ENCODE measurements at regions not wholly inside any gene's neighbourhood (a gene's known extent, or its start where the extent isn't known, plus 50 kb on each side); places are given as distances from the start of the nearest gene placed in this dataset.

DNA sequence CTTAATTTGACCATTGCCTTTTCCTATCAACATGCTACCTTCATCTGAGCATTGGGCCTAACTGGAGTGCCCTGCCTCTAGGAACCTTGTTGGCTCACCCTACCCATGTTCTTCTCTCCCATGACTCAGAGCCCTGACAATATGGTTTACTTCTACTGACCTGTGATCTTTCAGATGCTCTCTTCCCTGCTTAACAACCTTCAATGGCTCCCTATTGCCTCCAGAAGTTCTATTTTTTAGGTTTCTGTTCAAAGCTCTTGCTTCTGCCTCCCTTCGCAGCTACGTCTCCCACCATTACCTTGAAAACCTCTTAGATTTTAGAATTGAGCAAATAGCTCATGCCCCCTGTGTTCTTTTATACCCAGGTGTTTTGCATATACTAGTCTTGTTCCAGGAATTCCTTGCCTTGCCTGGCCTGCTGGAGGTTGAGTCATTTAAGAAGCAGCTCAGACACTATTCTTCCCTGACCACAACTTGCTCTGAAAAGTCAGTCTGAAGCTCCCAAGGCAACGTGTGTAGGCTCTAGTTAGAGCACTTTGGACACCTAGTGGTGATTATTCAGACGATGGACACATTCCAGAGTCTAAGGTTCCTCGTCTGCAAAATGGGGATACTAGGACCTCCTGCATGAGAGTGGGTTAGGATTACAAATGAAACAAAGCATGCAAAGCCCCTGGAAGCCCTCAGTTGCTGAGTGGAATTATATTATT is 64.4 kb upstream of the EMX2 start:
- no peaks in the 10 kb centered on the region for H3K4me1 ChIP-seq
- intact Hi-C loops (cut with DNase I) = no loop called here
- H3K27me3 ChIP-seq = peaks cover 0 to 42% of the 10 kb centered on the region in 2 donors
- TF ChIP-seq, protein P1, sequence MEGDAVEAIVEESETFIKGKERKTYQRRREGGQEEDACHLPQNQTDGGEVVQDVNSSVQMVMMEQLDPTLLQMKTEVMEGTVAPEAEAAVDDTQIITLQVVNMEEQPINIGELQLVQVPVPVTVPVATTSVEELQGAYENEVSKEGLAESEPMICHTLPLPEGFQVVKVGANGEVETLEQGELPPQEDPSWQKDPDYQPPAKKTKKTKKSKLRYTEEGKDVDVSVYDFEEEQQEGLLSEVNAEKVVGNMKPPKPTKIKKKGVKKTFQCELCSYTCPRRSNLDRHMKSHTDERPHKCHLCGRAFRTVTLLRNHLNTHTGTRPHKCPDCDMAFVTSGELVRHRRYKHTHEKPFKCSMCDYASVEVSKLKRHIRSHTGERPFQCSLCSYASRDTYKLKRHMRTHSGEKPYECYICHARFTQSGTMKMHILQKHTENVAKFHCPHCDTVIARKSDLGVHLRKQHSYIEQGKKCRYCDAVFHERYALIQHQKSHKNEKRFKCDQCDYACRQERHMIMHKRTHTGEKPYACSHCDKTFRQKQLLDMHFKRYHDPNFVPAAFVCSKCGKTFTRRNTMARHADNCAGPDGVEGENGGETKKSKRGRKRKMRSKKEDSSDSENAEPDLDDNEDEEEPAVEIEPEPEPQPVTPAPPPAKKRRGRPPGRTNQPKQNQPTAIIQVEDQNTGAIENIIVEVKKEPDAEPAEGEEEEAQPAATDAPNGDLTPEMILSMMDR (IDR thresholded peaks at IDR 0.05) = no peak
- DNase-seq (no peak), ATAC-seq (peak; percentile 45)
- H3K27ac ChIP-seq = no peak overlapping the region
- no peaks in the 10 kb centered on the region for H3K36me3 ChIP-seq
- H3K9me3 ChIP-seq = no peaks in the 10 kb centered on the region
- H3K4me3 ChIP-seq = no peak overlapping the region

DNA sequence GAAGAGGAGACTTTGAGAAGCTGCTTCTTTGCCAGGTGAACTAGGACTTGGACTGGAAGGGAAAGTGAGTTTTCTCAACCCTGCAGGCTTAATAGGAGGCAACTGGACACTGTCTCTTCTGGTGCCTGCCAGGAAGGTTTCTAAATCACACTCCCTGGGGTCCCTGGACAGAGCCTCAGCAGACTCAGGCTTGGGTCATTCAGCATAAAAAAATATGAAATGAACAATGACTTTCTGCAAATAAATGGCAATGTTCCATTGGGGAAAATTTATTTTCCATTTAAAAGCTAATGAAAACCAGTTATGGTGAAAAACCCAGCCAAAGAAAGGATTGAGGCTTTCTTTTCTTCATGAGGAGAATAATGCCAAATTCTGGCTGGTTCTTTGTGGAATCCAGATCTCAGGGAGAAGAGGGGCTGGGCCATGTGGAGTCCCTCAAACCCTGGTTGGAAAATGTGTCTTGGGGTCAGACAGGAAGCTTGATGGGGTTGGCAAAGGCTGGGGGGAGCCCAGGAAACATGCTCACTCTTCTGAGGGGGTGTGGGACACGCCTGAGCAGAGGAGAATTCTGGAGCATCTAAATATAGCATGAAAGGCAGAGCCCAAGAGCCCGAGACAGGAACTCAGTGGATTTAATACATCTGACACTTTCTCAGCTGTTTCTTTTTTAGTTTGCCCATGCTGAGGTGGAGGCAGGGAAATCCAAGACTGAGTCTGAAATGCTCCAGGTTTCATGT is 65.2 kb upstream of the EMX2 start:
- no peak for ATAC-seq
- TF ChIP-seq, protein P1 (IDR thresholded peaks at IDR 0.05) = no peak

DNA sequence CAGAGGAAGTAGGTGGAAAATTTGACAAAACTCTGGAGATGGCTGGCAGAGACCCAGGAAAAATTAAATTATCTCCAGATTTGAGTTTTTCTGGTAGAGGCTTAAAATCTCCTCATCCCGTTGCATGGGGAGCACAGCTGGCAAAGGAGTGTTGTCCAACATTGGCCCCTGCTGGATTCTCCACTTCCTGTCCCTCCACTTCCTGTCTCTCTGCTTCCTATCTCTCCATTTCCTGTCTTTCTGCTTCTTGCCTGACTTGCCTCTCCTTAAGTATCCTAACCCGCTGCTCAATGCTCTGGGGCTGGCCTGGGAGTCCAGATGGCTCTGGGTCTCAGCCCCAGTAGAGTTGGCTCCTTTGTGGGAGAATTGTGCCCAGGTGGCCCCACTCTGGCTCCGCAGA is 65.8 kb upstream of the EMX2 start:
- intact Hi-C loops (cut with DNase I) = no loop called here
- Histone ChIP-seq H3K27me3 (peaks cover 0 to 46% of the 10 kb centered on the region in 2 donors), H3K4me3 (no peak overlapping the region), H3K4me1 (no peaks in the 10 kb centered on the region), H3K27ac (no peak overlapping the region), H3K9me3 (no peaks in the 10 kb centered on the region), H3K36me3 (no peaks in the 10 kb centered on the region)
- ATAC-seq (no peak), DNase-seq (no peak)
- TF ChIP-seq, protein P1 (IDR thresholded peaks at IDR 0.05) = no peak

More for the DNA sequence above, 65.2 kb upstream of the EMX2 start:
- no peak for DNase-seq
- no peaks in the 10 kb centered on the region for H3K4me1 ChIP-seq
- intact Hi-C loops (cut with DNase I) = no loop called here
- H3K9me3 ChIP-seq = no peaks in the 10 kb centered on the region
- H3K27ac ChIP-seq = no peak overlapping the region
- H3K27me3 ChIP-seq = peaks cover 0 to 41% of the 10 kb centered on the region in 2 donors
- no peaks in the 10 kb centered on the region for H3K36me3 ChIP-seq
- H3K4me3 ChIP-seq = no peak overlapping the region

DNA sequence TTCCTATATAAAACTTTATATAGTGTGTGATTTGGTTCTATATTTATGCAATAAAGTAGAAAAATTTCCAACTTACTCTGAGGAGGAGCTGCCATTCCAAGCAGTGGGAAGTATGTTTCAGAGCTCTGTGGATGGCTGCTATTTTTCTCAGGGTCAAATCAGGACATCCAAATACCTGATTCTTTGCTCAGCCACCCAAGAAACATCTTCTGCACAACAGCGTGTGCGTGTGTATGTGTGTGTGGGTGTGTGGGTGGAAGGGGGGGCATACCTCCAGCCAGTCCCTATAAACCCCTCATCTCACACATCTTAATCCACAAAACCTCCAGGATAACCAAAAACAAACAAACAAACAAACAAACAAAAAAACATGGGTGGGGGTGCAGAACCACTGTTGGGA is 66.3 kb upstream of the EMX2 start:
- DNase-seq = no peak
- TF ChIP-seq, protein P1 (IDR thresholded peaks at IDR 0.05) = no peak
- Histone ChIP-seq H3K4me1 (no peaks in the 10 kb centered on the region), H3K4me3 (no peak overlapping the region), H3K9me3 (no peaks in the 10 kb centered on the region), H3K27me3 (peaks cover 0 to 46% of the 10 kb centered on the region in 2 donors), H3K36me3 (no peaks in the 10 kb centered on the region), H3K27ac (no peak overlapping the region)
- intact Hi-C loops (cut with DNase I) = no loop called here
- no peak for ATAC-seq

DNA sequence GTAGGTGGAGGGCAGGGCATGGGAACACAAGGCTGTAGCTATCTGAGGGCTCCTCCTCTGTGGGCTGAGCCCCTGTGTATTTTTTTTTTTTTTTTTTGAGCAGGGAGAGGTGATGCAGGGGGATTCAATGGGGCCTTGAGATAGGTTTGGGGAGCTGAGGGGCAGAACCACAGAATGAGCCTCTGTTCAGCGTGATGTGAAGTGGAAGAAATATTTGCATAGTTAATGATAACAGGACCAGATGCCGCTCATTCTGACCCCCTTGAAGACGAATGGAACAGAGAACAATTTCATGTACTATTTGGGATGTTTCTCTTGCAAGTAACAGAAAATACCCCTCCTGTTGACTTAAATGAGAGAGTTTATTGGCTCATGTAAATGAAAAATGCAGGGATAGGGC is 69.7 kb upstream of the EMX2 start:
- no peak overlapping the region for H3K4me3 ChIP-seq
- DNase-seq = no peak
- H3K36me3 ChIP-seq = no peaks in the 10 kb centered on the region
- intact Hi-C loops (cut with DNase I) = no loop called here
- H3K27ac ChIP-seq = no peak overlapping the region
- no peaks in the 10 kb centered on the region for H3K4me1 ChIP-seq
- H3K9me3 ChIP-seq = no peaks in the 10 kb centered on the region
- ATAC-seq = no peak
- TF ChIP-seq, protein P1 (IDR thresholded peaks at IDR 0.05) = no peak
- H3K27me3 ChIP-seq = peaks cover 0 to 31% of the 10 kb centered on the region in 2 donors
